Naive thymus-derived CD4-positive, alpha-beta T cell (primary cell): ENCODE measurements at regions not wholly inside any gene's neighbourhood (a gene's known extent, or its start where the extent isn't known, plus 50 kb on each side); places are given as distances from the start of the nearest gene placed in this dataset.
"Not testable (repeated sequence)": the region's sequence is repeated elsewhere in the genome, so short reads cannot be mapped to it uniquely, and the experiment has no call there.

Experiments
- ATAC-seq: fragments of 150-1000 bp; cut with Tn5 transposase; 2 replicates; pipeline ENCODE4 v1.10.0; 2021; ENCODE audit warnings: mild to moderate bottlenecking, moderate library complexity
- CTCF ChIA-PET: fragments of 350-600 bp; sonication (Branson Sonifier 250); formaldehyde crosslinking; loops from one replicate; lab custom pipeline; 2021; ENCODE audit warnings: antibody characterized with exemption; lab: Charles Lee
- POLR2A ChIA-PET: fragments of 350-600 bp; sonication (Branson Sonifier 250); formaldehyde crosslinking; loops from one replicate; lab custom pipeline; 2021; ENCODE audit warnings: antibody characterized with exemption, inconsistent platforms; lab: Charles Lee
- DNase-seq, 9 donors: peaks; one replicate each; pipeline versions ENCODE4 v3.0.0 to v3.0.0-alpha.2; 2020 to 2022; ENCODE audit warnings: mixed read lengths in 1 of 9
- H3K27ac ChIP-seq: one replicate; pipeline ENCODE4 v1.7.0; 2013; ENCODE audit warnings: mild to moderate bottlenecking, low read depth, low read length, moderate library complexity
- H3K27me3 ChIP-seq, 2 donors: one replicate each; pipeline ENCODE4 v1.7.0; 2013; ENCODE audit warnings: low read length in 2 of 2, mild to moderate bottlenecking in 2 of 2, moderate library complexity in 2 of 2; ENCODE audit not compliant: control insufficient read depth in 2 of 2, insufficient read depth in 2 of 2
- H3K36me3 ChIP-seq, 3 experiments: 1 replicate in 2 of 3; 2 replicates in 1 of 3; pipeline ENCODE4 v1.7.0; 2013; ENCODE audit warnings: low read length in 3 of 3, mild to moderate bottlenecking in 3 of 3, moderate library complexity in 1 of 3; ENCODE audit not compliant: insufficient read depth in 3 of 3, control insufficient read depth in 2 of 3
- H3K4me1 ChIP-seq, 2 donors: one replicate each; pipeline ENCODE4 v1.7.0; 2013; ENCODE audit warnings: low read length in 2 of 2, mild to moderate bottlenecking in 2 of 2, moderate library complexity in 1 of 2; ENCODE audit not compliant: control insufficient read depth in 2 of 2, insufficient read depth in 2 of 2
- H3K4me3 ChIP-seq: 2 replicates; pipeline ENCODE4 v1.7.0; 2013; ENCODE audit warnings: mild to moderate bottlenecking, low read length
- H3K9me3 ChIP-seq, 3 experiments: 1 replicate in 2 of 3; 2 replicates in 1 of 3; pipeline ENCODE4 v1.7.0; 2013; ENCODE audit warnings: low read length in 3 of 3; ENCODE audit not compliant: control insufficient read depth in 2 of 3
- H3K27ac Mint-ChIP-seq, 9 donors: one replicate each; pipeline ENCODE4 v1.8.0; 2020 to 2022; ENCODE audit warnings: mixed read lengths in 9 of 9, mild to moderate bottlenecking in 8 of 9, moderate library complexity in 5 of 9, inconsistent platforms in 2 of 9
- H3K27me3 Mint-ChIP-seq, 5 donors: one replicate each; pipeline ENCODE4 v1.8.0; 2021 to 2022; ENCODE audit warnings: mixed read lengths in 5 of 5, mild to moderate bottlenecking in 1 of 5
- H3K36me3 Mint-ChIP-seq, 5 donors: one replicate each; pipeline ENCODE4 v1.8.0; 2020 to 2022; ENCODE audit warnings: mixed read lengths in 5 of 5, mild to moderate bottlenecking in 3 of 5, inconsistent platforms in 1 of 5
- H3K4me1 Mint-ChIP-seq, 7 donors: one replicate each; pipeline ENCODE4 v1.8.0; 2020 to 2022; ENCODE audit warnings: mixed read lengths in 7 of 7, mild to moderate bottlenecking in 3 of 7, inconsistent platforms in 1 of 7
- H3K4me3 Mint-ChIP-seq, 10 donors: one replicate each; pipeline ENCODE4 v1.8.0; 2020 to 2022; ENCODE audit warnings: mild to moderate bottlenecking in 10 of 10, mixed read lengths in 10 of 10, moderate library complexity in 6 of 10, inconsistent platforms in 2 of 10
- H3K9me3 Mint-ChIP-seq, 11 donors: one replicate each; pipeline ENCODE4 v1.8.0; 2020 to 2022; ENCODE audit warnings: mixed read lengths in 11 of 11, mild to moderate bottlenecking in 4 of 11, inconsistent platforms in 1 of 11, moderate library complexity in 1 of 11
- intact Hi-C, 2 donors: fragments of 100-400 bp; cut with micrococcal nuclease; formaldehyde crosslinking; loops; one replicate each; pipeline ENCODE4 v1.15.1; 2023

- Mint-ChIP-seq H3K27ac (no peak overlapping the region), H3K27me3 (no peaks in the 10 kb centered on the region), H3K4me3 (no peak overlapping the region), H3K36me3 (peaks cover 0 to 2% (median 0%) of the 10 kb centered on the region in 5 donors), H3K9me3 (peaks cover 0 to 4% (median 0%) of the 10 kb centered on the region in 11 donors), H3K4me1 (peaks cover 0 to 2% (median 0%) of the 10 kb centered on the region in 7 donors)
- Histone ChIP-seq H3K9me3 (no peaks in the 10 kb centered on the region), H3K27ac (no peak overlapping the region), H3K4me1 (no peaks in the 10 kb centered on the region), H3K27me3 (no peaks in the 10 kb centered on the region), H3K4me3 (no peak overlapping the region), H3K36me3 (no peaks in the 10 kb centered on the region)
- intact Hi-C loops, result no loop called here
- CTCF ChIA-PET, result no interaction called here
- POLR2A ChIA-PET, result no interaction called here
- DNase-seq, result no peak
- no peak for ATAC-seq
Measured at GRCh38 chrX:39067866-39068265, 266.6 kb downstream of the MID1IP1 start.

GRCh38 chrX:39068634-39069033 lies 267.4 kb downstream of the MID1IP1 start:
- peak overlapping the region in 1 of 9 donors; percentile 36 for H3K27ac Mint-ChIP-seq
- H3K27me3 ChIP-seq, H3K36me3 Mint-ChIP-seq, CTCF ChIA-PET, H3K9me3 ChIP-seq, H3K27me3 Mint-ChIP-seq, POLR2A ChIA-PET, H3K4me3 ChIP-seq, H3K36me3 ChIP-seq, ATAC-seq, H3K4me3 Mint-ChIP-seq, H3K9me3 Mint-ChIP-seq, H3K4me1 ChIP-seq, H3K4me1 Mint-ChIP-seq, DNase-seq, H3K27ac ChIP-seq, intact Hi-C loops: not testable (repeated sequence)

GRCh38 chrX:39070009-39070408 lies 268.8 kb downstream of the MID1IP1 start:
- Mint-ChIP-seq H3K27ac (no peak overlapping the region), H3K4me1 (no peaks in the 10 kb centered on the region), H3K4me3 (no peak overlapping the region), H3K36me3 (peaks cover 0 to 2% (median 0%) of the 10 kb centered on the region in 5 donors), H3K9me3 (peaks cover 0 to 4% (median 0%) of the 10 kb centered on the region in 11 donors), H3K27me3 (no peaks in the 10 kb centered on the region)
- no peaks in the 10 kb centered on the region for H3K9me3 ChIP-seq
- CTCF ChIA-PET, result no interaction called here
- intact Hi-C loops, result no loop called here
- no peaks in the 10 kb centered on the region for H3K36me3 ChIP-seq
- H3K27me3 ChIP-seq, result no peaks in the 10 kb centered on the region
- H3K4me1 ChIP-seq, result no peaks in the 10 kb centered on the region
- no peak overlapping the region for H3K27ac ChIP-seq
- no peak overlapping the region for H3K4me3 ChIP-seq
- DNase-seq, result no peak
- POLR2A ChIA-PET, result no interaction called here
- ATAC-seq, result no peak

- intact Hi-C loops, result no loop called here
- H3K4me3 Mint-ChIP-seq, result no peak overlapping the region
- no peaks in the 10 kb centered on the region for H3K36me3 ChIP-seq
- H3K27me3 ChIP-seq, result no peaks in the 10 kb centered on the region
- no peaks in the 10 kb centered on the region for H3K4me1 ChIP-seq
- peaks cover 0 to 2% (median 0%) of the 10 kb centered on the region in 5 donors for H3K36me3 Mint-ChIP-seq
- ATAC-seq, result no peak
- H3K27ac Mint-ChIP-seq, result no peak overlapping the region
- CTCF ChIA-PET, result no interaction called here
- DNase-seq, result no peak
- H3K27me3 Mint-ChIP-seq, result no peaks in the 10 kb centered on the region
- POLR2A ChIA-PET, result no interaction called here
- H3K27ac ChIP-seq, result no peak overlapping the region
- H3K9me3 Mint-ChIP-seq, result peaks cover 0 to 6% (median 2%) of the 10 kb centered on the region in 11 donors
- no peaks in the 10 kb centered on the region for H3K9me3 ChIP-seq
- no peak overlapping the region for H3K4me3 ChIP-seq
- H3K4me1 Mint-ChIP-seq, result no peaks in the 10 kb centered on the region
Measured at GRCh38 chrX:39073131-39073530, 271.9 kb downstream of the MID1IP1 start.

GRCh38 chrX:39096599-39096998 lies 295.3 kb downstream of the MID1IP1 start:
- no peak overlapping the region for H3K27ac ChIP-seq
- no peaks in the 10 kb centered on the region for H3K4me1 Mint-ChIP-seq
- CTCF ChIA-PET, result no interaction called here

GRCh38 chrX:39104745-39105144 lies 303.5 kb downstream of the MID1IP1 start:
- no peaks in the 10 kb centered on the region for H3K36me3 Mint-ChIP-seq
- peaks cover 0 to 4% (median 3%) of the 10 kb centered on the region in 5 donors for H3K27me3 Mint-ChIP-seq
- no peaks in the 10 kb centered on the region for H3K4me1 Mint-ChIP-seq
- no peak for DNase-seq
- Histone ChIP-seq H3K36me3 (no peaks in the 10 kb centered on the region), H3K9me3 (no peaks in the 10 kb centered on the region), H3K4me1 (no peaks in the 10 kb centered on the region), H3K27me3 (no peaks in the 10 kb centered on the region), H3K4me3 (no peak overlapping the region), H3K27ac (no peak overlapping the region)
- ATAC-seq, result no peak
- ChIA-PET CTCF (no interaction called here), POLR2A (no interaction called here)
- no peak overlapping the region for H3K27ac Mint-ChIP-seq
- intact Hi-C loops, result no loop called here
- H3K4me3 Mint-ChIP-seq, result no peak overlapping the region
- H3K9me3 Mint-ChIP-seq, result peaks cover 0 to 1% (median 0%) of the 10 kb centered on the region in 11 donors

More at GRCh38 chrX:39096599-39096998, 295.3 kb downstream of the MID1IP1 start:
- POLR2A ChIA-PET, result no interaction called here
- intact Hi-C loops, result no loop called here
- no peaks in the 10 kb centered on the region for H3K36me3 ChIP-seq
- H3K27me3 ChIP-seq, result no peaks in the 10 kb centered on the region
- Mint-ChIP-seq H3K9me3 (peaks cover 0 to 5% (median 1%) of the 10 kb centered on the region in 11 donors), H3K27ac (no peak overlapping the region), H3K27me3 (no peaks in the 10 kb centered on the region), H3K36me3 (no peaks in the 10 kb centered on the region), H3K4me3 (no peak overlapping the region)
- H3K4me1 ChIP-seq, result no peaks in the 10 kb centered on the region
- H3K4me3 ChIP-seq, result no peak overlapping the region
- no peak for ATAC-seq
- DNase-seq, result no peak
- no peaks in the 10 kb centered on the region for H3K9me3 ChIP-seq

- no peaks in the 10 kb centered on the region for H3K4me1 Mint-ChIP-seq
- H3K9me3 ChIP-seq, result no peaks in the 10 kb centered on the region
- no peak overlapping the region for H3K27ac ChIP-seq
- peaks cover 0 to 30% (median 13%) of the 10 kb centered on the region in 11 donors for H3K9me3 Mint-ChIP-seq
- peaks cover 0 to 6% (median 3%) of the 10 kb centered on the region in 5 donors for H3K27me3 Mint-ChIP-seq
- H3K36me3 ChIP-seq, result no peaks in the 10 kb centered on the region
- ChIA-PET CTCF (no interaction called here), POLR2A (no interaction called here)
- DNase-seq, result no peak
- H3K4me3 ChIP-seq, result no peak overlapping the region
- H3K27me3 ChIP-seq, result no peaks in the 10 kb centered on the region
- peaks cover 0 to 4% (median 0%) of the 10 kb centered on the region in 5 donors for H3K36me3 Mint-ChIP-seq
- H3K4me3 Mint-ChIP-seq, result no peak overlapping the region
- no peaks in the 10 kb centered on the region for H3K4me1 ChIP-seq
- no peak overlapping the region for H3K27ac Mint-ChIP-seq
- ATAC-seq, result no peak
- intact Hi-C loops, result no loop called here
Measured at GRCh38 chrX:39112143-39112542, 310.9 kb downstream of the MID1IP1 start.
